Esophagus muscularis mucosa (tissue), 4 donors: ENCODE measurements at regions not wholly inside any gene's neighbourhood (a gene's known extent, or its start where the extent isn't known, plus 50 kb on each side); places are given as distances from the start of the nearest gene placed in this dataset.

Source experiments
- DNase-seq: peaks from one replicate; pipeline ENCODE4 v3.0.0-alpha.2; 2017; ENCODE audit errors: extremely low spot score
- H3K27ac ChIP-seq, 4 donors: fragments of 200-600 bp; sonication (generic); replicated peaks in 1 of 4; 1 replicate in 3 of 4; 2 replicates in 1 of 4; pipeline ENCODE4 v1.5.1; 2016 to 2019; ENCODE audit warnings: mild to moderate bottlenecking in 1 of 4
- H3K27me3 ChIP-seq, 4 donors: fragments of 200-600 bp; sonication (generic); one replicate each; pipeline versions ENCODE4 v1.5.1 to v1.6.0; 2016 to 2019
- H3K36me3 ChIP-seq, 4 donors: fragments of 200-600 bp; sonication (generic); one replicate each; pipeline ENCODE4 v1.5.1; 2016 to 2019
- H3K4me1 ChIP-seq, 4 donors: fragments of 200-600 bp; sonication (generic); one replicate each; pipeline ENCODE4 v1.5.1; 2016 to 2019
- H3K4me3 ChIP-seq, 4 donors: fragments of 200-600 bp; sonication (generic); 1 replicate in 2 of 4; 2 replicates in 2 of 4; pipeline ENCODE4 v1.5.1; 2016 to 2019; ENCODE audit warnings: mild to moderate bottlenecking in 4 of 4, moderate library complexity in 1 of 4
- H3K9me3 ChIP-seq, 4 donors: fragments of 200-600 bp; sonication (generic); 1 replicate in 3 of 4; 2 replicates in 1 of 4; pipeline ENCODE4 v1.5.1; 2016 to 2019
- CTCF ChIP-seq, 3 experiments: fragments of 200-600 bp in 2 of 3; fragments of 450-650 bp in 1 of 3; sonication (generic) in 2 of 3; IDR thresholded peaks; one replicate each; pipeline ENCODE4 v1.5.1; 2017 to 2019; ENCODE audit warnings: antibody characterized with exemption in 3 of 3, mild to moderate bottlenecking in 2 of 3, moderate library complexity in 1 of 3
- EP300 ChIP-seq: sonication (generic); formaldehyde crosslinking; IDR thresholded peaks from one replicate; pipeline ENCODE4 v1.6.1; 2017; ENCODE audit warnings: antibody characterized with exemption
- POLR2A ChIP-seq: fragments of 450-650 bp; IDR thresholded peaks from one replicate; pipeline ENCODE4 v1.6.1; 2017; ENCODE audit warnings: antibody characterized with exemption, moderate library complexity, mild to moderate bottlenecking, low read depth
- POLR2AphosphoS5 ChIP-seq, 2 donors: sonication (generic); formaldehyde crosslinking; IDR thresholded peaks; one replicate each; pipeline ENCODE4 v1.6.1; 2017; ENCODE audit warnings: antibody characterized with exemption in 2 of 2
- WGBS: methylation state at CpG from one replicate; pipeline ENCODE4 v1.1.5; 2018; 5-methylcytosine and 5-hydroxymethylcytosine counted together
- intact Hi-C: fragments of 100-400 bp; cut with DNase I; formaldehyde crosslinking; loops from one replicate; pipeline ENCODE4 v1.15.1; 2023

- intact Hi-C loops, result no loop called here
- Histone ChIP-seq H3K4me3 (no peak overlapping the region), H3K36me3 (no peaks in the 10 kb centered on the region), H3K9me3 (no peaks in the 10 kb centered on the region), H3K27ac (no peak overlapping the region), H3K27me3 (no peaks in the 10 kb centered on the region), H3K4me1 (no peaks in the 10 kb centered on the region)
- DNase-seq, result no peak
- TF ChIP-seq CTCF (IDR thresholded peaks at IDR 0.05) (no peak), POLR2AphosphoS5 (IDR thresholded peaks at IDR 0.05) (no peak), POLR2A (no peak), EP300 (no peak)
- WGBS, result 86% methylated on average over 5 of the region's 5 CpGs
These were observed 276.2 kb downstream of the EMP1 start for GRCh38 chr12:13472690-13473089.

GRCh38 chr12:13471471-13471870 lies 274.9 kb downstream of the EMP1 start:
- no peak overlapping the region for H3K4me3 ChIP-seq
- DNase-seq, result no peak
- H3K4me1 ChIP-seq, result no peaks in the 10 kb centered on the region
- no peak overlapping the region for H3K27ac ChIP-seq
- no peaks in the 10 kb centered on the region for H3K36me3 ChIP-seq
- no peaks in the 10 kb centered on the region for H3K9me3 ChIP-seq
- 90% methylated on average over 5 of the region's 6 CpGs for WGBS
- intact Hi-C loops, result no loop called here
- H3K27me3 ChIP-seq, result no peaks in the 10 kb centered on the region
- TF ChIP-seq POLR2AphosphoS5 (IDR thresholded peaks at IDR 0.05) (no peak), CTCF (IDR thresholded peaks at IDR 0.05) (no peak), EP300 (no peak), POLR2A (no peak)

GRCh38 chr12:13465635-13466034 lies 269.1 kb downstream of the EMP1 start:
- TF ChIP-seq EP300 (no peak), POLR2AphosphoS5 (IDR thresholded peaks at IDR 0.05) (no peak)
- H3K36me3 ChIP-seq, result no peaks in the 10 kb centered on the region
- no peak overlapping the region for H3K27ac ChIP-seq
- intact Hi-C loops, result no loop called here
- no peaks in the 10 kb centered on the region for H3K4me1 ChIP-seq
- WGBS, result 69% methylated on average over 5 of the region's 6 CpGs
- H3K27me3 ChIP-seq, result no peaks in the 10 kb centered on the region
- H3K4me3 ChIP-seq, result no peak overlapping the region
- no peaks in the 10 kb centered on the region for H3K9me3 ChIP-seq
- DNase-seq, result no peak

- no peak for TF ChIP-seq EP300
- intact Hi-C loops, result no loop called here
- Histone ChIP-seq H3K36me3 (no peaks in the 10 kb centered on the region), H3K4me3 (no peak overlapping the region), H3K9me3 (no peaks in the 10 kb centered on the region), H3K27ac (no peak overlapping the region), H3K27me3 (no peaks in the 10 kb centered on the region), H3K4me1 (no peaks in the 10 kb centered on the region)
- WGBS, result 58% methylated on average over 2 of the region's 2 CpGs
- DNase-seq, result no peak
These were observed 266.7 kb downstream of the EMP1 start for GRCh38 chr12:13463189-13463588.

- H3K4me3 ChIP-seq, result no peak overlapping the region
- no peaks in the 10 kb centered on the region for H3K9me3 ChIP-seq
- H3K36me3 ChIP-seq, result no peaks in the 10 kb centered on the region
- intact Hi-C loops, result no loop called here
- no peaks in the 10 kb centered on the region for H3K4me1 ChIP-seq
- WGBS, result 88% methylated on average over 3 of the region's 3 CpGs
- H3K27me3 ChIP-seq, result no peaks in the 10 kb centered on the region
- TF ChIP-seq POLR2AphosphoS5 (IDR thresholded peaks at IDR 0.05) (no peak), EP300 (no peak), POLR2A (no peak), CTCF (IDR thresholded peaks at IDR 0.05) (no peak)
- H3K27ac ChIP-seq, result no peak overlapping the region
- no peak for DNase-seq
These were observed 265.9 kb downstream of the EMP1 start for GRCh38 chr12:13462450-13462849.

GRCh38 chr12:13455778-13456144 lies 259.2 kb downstream of the EMP1 start:
- no peaks in the 10 kb centered on the region for H3K9me3 ChIP-seq
- WGBS, result 78% methylated on average over 5 of the region's 5 CpGs
- DNase-seq, result peak; percentile 57
- TF ChIP-seq CTCF (IDR thresholded peaks at IDR 0.05) (no peak), POLR2A (no peak), EP300 (no peak), POLR2AphosphoS5 (IDR thresholded peaks at IDR 0.05) (no peak)
- H3K4me1 ChIP-seq, result no peaks in the 10 kb centered on the region
- H3K27me3 ChIP-seq, result no peaks in the 10 kb centered on the region
- intact Hi-C loops, result no loop called here
- H3K36me3 ChIP-seq, result no peaks in the 10 kb centered on the region
- no peak overlapping the region for H3K27ac ChIP-seq
- H3K4me3 ChIP-seq, result no peak overlapping the region
